OCI-LY7 (cell line): ENCODE measurements at regions not wholly inside any gene's neighbourhood (a gene's known extent, or its start where the extent isn't known, plus 50 kb on each side); places are given as distances from the start of the nearest gene placed in this dataset.
"Not testable (repeated sequence)": the region's sequence is repeated elsewhere in the genome, so short reads cannot be mapped to it uniquely, and the experiment has no call there.

Experiments
- BruUV-seq: library from RNA; stranded (reverse); fragments of 400-500 nt; replicated peaks from 2 replicates; lab custom pipeline; 2021; lab: Mats Ljungman, UMichigan
- CTCF ChIA-PET: fragments of 300-600 bp; sonication (Branson Sonifier 250); formaldehyde crosslinking; loops from one replicate; lab custom pipeline; 2022; ENCODE audit warnings: antibody characterized with exemption; ENCODE audit not compliant: unreplicated experiment; lab: Charles Lee
- POLR2A ChIA-PET: fragments of 300-600 bp; sonication (Branson Sonifier 250); formaldehyde crosslinking; loops from one replicate; lab custom pipeline; 2022; ENCODE audit warnings: antibody characterized with exemption; lab: Charles Lee
- DNase-seq: peaks from one replicate; pipeline ENCODE4 v3.0.0-alpha.2; 2015; ENCODE audit warnings: low spot score
- H2AFZ ChIP-seq: fragments of 200-600 bp; sonication (generic), shearing (Covaris generic); 2 replicates; pipeline ENCODE4 v1.6.1; 2014; ENCODE audit warnings: mild to moderate bottlenecking, antibody characterized with exemption, low read length, moderate library complexity
- H3K27ac ChIP-seq: fragments of 200-600 bp; sonication (generic); 2 replicates; pipeline ENCODE4 v1.5.1; 2014; ENCODE audit warnings: mixed run types, low read depth, mild to moderate bottlenecking, moderate library complexity, low read length, inconsistent platforms; ENCODE audit not compliant: poor library complexity, severe bottlenecking
- H3K36me3 ChIP-seq: fragments of 200-600 bp; sonication (generic); 2 replicates; pipeline ENCODE4 v1.6.1; 2014; ENCODE audit warnings: mild to moderate bottlenecking, antibody characterized with exemption, low read length, moderate library complexity, mixed read lengths; ENCODE audit not compliant: insufficient read depth
- H3K4me1 ChIP-seq: fragments of 200-600 bp; sonication (generic); 2 replicates; pipeline ENCODE4 v1.5.1; 2014; ENCODE audit warnings: mild to moderate bottlenecking, low read length; ENCODE audit not compliant: insufficient read depth, poor library complexity, severe bottlenecking
- H3K4me2 ChIP-seq: fragments of 200-600 bp; sonication (generic); 2 replicates; pipeline ENCODE4 v1.6.1; 2014; ENCODE audit warnings: mild to moderate bottlenecking, low read length
- H3K4me3 ChIP-seq: fragments of 200-600 bp; sonication (generic); 2 replicates; pipeline ENCODE4 v1.5.1; 2014; ENCODE audit warnings: mild to moderate bottlenecking, low read depth, low read length; ENCODE audit not compliant: poor library complexity, severe bottlenecking
- H3K79me2 ChIP-seq: fragments of 200-600 bp; sonication (generic); 2 replicates; pipeline ENCODE4 v1.6.1; 2016; ENCODE audit warnings: low read depth, mild to moderate bottlenecking, low read length, moderate library complexity, mixed read lengths; ENCODE audit not compliant: insufficient read depth
- H3K9me2 ChIP-seq: fragments of 200-600 bp; sonication (generic); 2 replicates; pipeline ENCODE4 v1.6.1; 2016; ENCODE audit warnings: mild to moderate bottlenecking, low read length, mixed read lengths; ENCODE audit not compliant: insufficient read depth
- H3K9me3 ChIP-seq: fragments of 200-600 bp; sonication (generic); 2 replicates; pipeline ENCODE4 v1.6.1; 2014; ENCODE audit warnings: mild to moderate bottlenecking, mixed run types, low read length, mixed read lengths
- H4K20me1 ChIP-seq: fragments of 200-600 bp; sonication (generic); 2 replicates; pipeline ENCODE4 v1.6.1; 2014; ENCODE audit warnings: mild to moderate bottlenecking, antibody characterized with exemption, low read length, moderate library complexity, mixed read lengths; ENCODE audit not compliant: insufficient read depth
- CTCF ChIP-seq: fragments of 200-600 bp; sonication (generic); conservative IDR thresholded peaks from 2 replicates; pipeline ENCODE4 v1.5.1; 2014; ENCODE audit warnings: mild to moderate bottlenecking, antibody characterized with exemption, low read length, moderate library complexity, mixed read lengths
- EZH2phosphoT487 ChIP-seq: fragments of 200-600 bp; sonication (generic); IDR thresholded peaks from 2 replicates; pipeline ENCODE4 v1.6.1; 2018; ENCODE audit warnings: low read depth, borderline replicate concordance, mild to moderate bottlenecking, mixed run types, antibody characterized with exemption, low read length, moderate library complexity, mixed read lengths
- intact Hi-C: fragments of 100-400 bp; cut with micrococcal nuclease; formaldehyde crosslinking; loops from one replicate; pipeline ENCODE4 v1.10.0; 2022; ENCODE audit not compliant: unreplicated experiment

- Histone ChIP-seq H3K4me1 (no peaks in the 10 kb centered on the region), H3K79me2 (no peaks in the 10 kb centered on the region), H3K4me2 (no peak overlapping the region), H3K4me3 (no peak overlapping the region), H3K9me2 (no peaks in the 10 kb centered on the region), H3K36me3 (no peaks in the 10 kb centered on the region), H3K27ac (no peak overlapping the region), H3K9me3 (no peaks in the 10 kb centered on the region), H4K20me1 (no peaks in the 10 kb centered on the region), H2AFZ (no peak overlapping the region)
- no TSS peak for BruUV-seq
- intact Hi-C loops, result loop anchor here (10.0 kb wide), 1 partner anchor 151 kb away; no protein-coding TSS in a partner anchor
- no peak for DNase-seq
- POLR2A ChIA-PET, result interaction anchor here (0.6 kb wide), 1 partner anchor 154 kb away, joined by 4 read pairs; no protein-coding TSS in a partner anchor
- TF ChIP-seq CTCF (no peak), EZH2phosphoT487 (no peak)
- CTCF ChIA-PET, result no interaction called here
These were observed 131.0 kb upstream of the CIBAR2 start for GRCh38 chr16:85243308-85243707.

GRCh38 chr16:85244452-85244851 lies 132.2 kb upstream of the CIBAR2 start:
- intact Hi-C loops, result loop anchor here (10.0 kb wide), 1 partner anchor 150 kb away; no protein-coding TSS in a partner anchor
- H4K20me1 ChIP-seq, BruUV-seq, H3K4me2 ChIP-seq, H3K79me2 ChIP-seq, H3K4me3 ChIP-seq, POLR2A ChIA-PET, H3K9me2 ChIP-seq, H2AFZ ChIP-seq, H3K4me1 ChIP-seq, DNase-seq, CTCF ChIA-PET, H3K27ac ChIP-seq, H3K9me3 ChIP-seq, H3K36me3 ChIP-seq: not testable (repeated sequence)

- Histone ChIP-seq H3K4me1 (no peaks in the 10 kb centered on the region), H3K4me3 (no peak overlapping the region), H3K9me3 (no peaks in the 10 kb centered on the region), H4K20me1 (no peaks in the 10 kb centered on the region), H2AFZ (no peak overlapping the region), H3K79me2 (no peaks in the 10 kb centered on the region), H3K4me2 (no peak overlapping the region), H3K36me3 (no peaks in the 10 kb centered on the region), H3K27ac (no peak overlapping the region), H3K9me2 (no peaks in the 10 kb centered on the region)
- TF ChIP-seq EZH2phosphoT487, result no peak
- peak; percentile 98 for TF ChIP-seq CTCF
- ChIA-PET POLR2A (no interaction called here), CTCF (interaction anchor here (0.6 kb wide), 2 partner anchors 46 to 59 kb away, joined by 3 to 5 read pairs; no protein-coding TSS in a partner anchor)
- intact Hi-C loops, result loop anchor here (5.0 to 10.0 kb wide), 2 partner anchors 128 to 149 kb away; no protein-coding TSS in a partner anchor
- no TSS peak for BruUV-seq
- peak; percentile 78 for DNase-seq
These were observed 133.3 kb upstream of the CIBAR2 start for GRCh38 chr16:85245307-85246172.
